GM12878 (cell line): ENCODE measurements at regions not wholly inside any gene's neighbourhood (a gene's known extent, or its start where the extent isn't known, plus 50 kb on each side); places are given as distances from the start of the nearest gene placed in this dataset.

ENCODE experiments used
- ATAC-seq: fragments of 200-7000 bp; cut with Tn5 transposase; 3 replicates; pipeline ENCODE4 v1.9.1; 2020; ENCODE audit warnings: mild to moderate bottlenecking, moderate library complexity
- BruUV-seq: library from RNA; stranded (reverse); fragments of 400-500 nt; replicated peaks from 2 replicates; lab custom pipeline; 2021; lab: Mats Ljungman, UMichigan
- CTCF ChIA-PET: fragments of 300-600 bp; sonication (Branson Sonifier 250); formaldehyde crosslinking; extraction: SDS; loops from one replicate; lab custom pipeline; 2021; ENCODE audit warnings: inconsistent platforms; lab: Yijun Ruan, JAX
- POLR2A ChIA-PET: fragments of 350-600 bp; formaldehyde crosslinking; extraction: SDS; loops from one replicate; lab custom pipeline; 2021; ENCODE audit warnings: inconsistent platforms; lab: Charles Lee
- RAD21 ChIA-PET: fragments of 300-600 bp; sonication (Branson Sonifier 250); formaldehyde crosslinking; loops from one replicate; lab custom pipeline; 2023; ENCODE audit warnings: antibody characterized with exemption; ENCODE audit not compliant: unreplicated experiment; lab: Charles Lee
- SMC1A ChIA-PET: fragments of 300-600 bp; sonication (Branson Sonifier 250); formaldehyde crosslinking; loops from one replicate; lab custom pipeline; 2023; ENCODE audit not compliant: unreplicated experiment, uncharacterized antibody; lab: Charles Lee
- DNase-seq: peaks from one replicate; pipeline ENCODE4 v3.0.0-alpha.2; 2011; ENCODE audit warnings: low read depth, low spot score
- FAIRE-seq: peaks from 3 replicates; lab custom pipeline; 2011; peaks lifted over from hg19 to GRCh38; lab: Jason Lieb, UNC
- H2AFZ ChIP-seq: 2 replicates; pipeline ENCODE4 v1.6.0; 2011; ENCODE audit warnings: low read depth, low read length, control low read depth; ENCODE audit not compliant: control insufficient read depth
- H3K27ac ChIP-seq: 2 replicates; pipeline ENCODE4 v1.5.1; 2011; ENCODE audit warnings: control low read depth; ENCODE audit not compliant: control insufficient read depth, insufficient read depth
- H3K27me3 ChIP-seq, 2 experiments: replicated peaks in 1 of 2; 2 replicates each; pipeline versions ENCODE4 v1.6.0 to v1.6.1; 2011; ENCODE audit warnings: low read length in 1 of 2; ENCODE audit not compliant: control insufficient read depth in 2 of 2, insufficient read depth in 2 of 2
- H3K36me3 ChIP-seq, 2 experiments: 2 replicates each; pipeline ENCODE4 v1.5.1; 2011; ENCODE audit warnings: low read length in 1 of 2; ENCODE audit not compliant: control insufficient read depth in 2 of 2, insufficient read depth in 2 of 2
- H3K4me1 ChIP-seq: 2 replicates; pipeline ENCODE4 v1.6.1; 2011; ENCODE audit warnings: mild to moderate bottlenecking, low read length, moderate library complexity, mixed read lengths; ENCODE audit not compliant: control insufficient read depth, insufficient read depth
- H3K4me2 ChIP-seq: 2 replicates; pipeline ENCODE4 v1.6.0; 2011; ENCODE audit warnings: control low read depth; ENCODE audit not compliant: control insufficient read depth, insufficient read depth
- H3K4me3 ChIP-seq: fragments of 200-600 bp; sonication (generic); 2 replicates; pipeline ENCODE4 v1.5.1; 2016
- H3K79me2 ChIP-seq: 2 replicates; pipeline ENCODE4 v1.6.0; 2011; ENCODE audit warnings: low read length; ENCODE audit not compliant: control insufficient read depth, insufficient read depth
- H3K9ac ChIP-seq: 2 replicates; pipeline ENCODE4 v1.8.0; 2011; ENCODE audit warnings: low read length, control low read depth, mixed read lengths; ENCODE audit not compliant: control insufficient read depth, insufficient read depth
- H3K9me3 ChIP-seq: replicated peaks from 3 replicates; pipeline ENCODE4 v1.5.1; 2011; ENCODE audit warnings: mild to moderate bottlenecking, low read length; ENCODE audit not compliant: control insufficient read depth, insufficient read depth
- H4K20me1 ChIP-seq: 2 replicates; pipeline ENCODE4 v1.6.0; 2011; ENCODE audit not compliant: control insufficient read depth, insufficient read depth
- BHLHE40 ChIP-seq, 2 experiments: fragments of 450-650 bp in 1 of 2; IDR thresholded peaks; 2 replicates each; pipeline ENCODE4 v1.6.1; 2011 to 2017; ENCODE audit warnings: low read depth in 2 of 2, borderline replicate concordance in 1 of 2, improper control_type of control experiment in 1 of 2, low read length in 1 of 2, mild to moderate bottlenecking in 1 of 2
- CBX5 ChIP-seq: sonication (generic); IDR thresholded peaks from 2 replicates; pipeline ENCODE4 v1.6.1; 2016; ENCODE audit warnings: low read depth, moderate library complexity, mild to moderate bottlenecking, inconsistent platforms
- EGR1 ChIP-seq, 2 experiments: IDR thresholded peaks; 1 replicate in 1 of 2; 2 replicates in 1 of 2; pipeline ENCODE4 v1.6.1; 2011 to 2012; ENCODE audit warnings: low read depth in 2 of 2, low read length in 2 of 2, borderline replicate concordance in 1 of 2, mild to moderate bottlenecking in 1 of 2, moderate library complexity in 1 of 2
- ETV6 ChIP-seq, 2 experiments: fragments of 450-650 bp in 1 of 2; IDR thresholded peaks in 1 of 2; conservative IDR thresholded peaks in 1 of 2; 2 replicates each; pipeline ENCODE4 v1.6.1; 2014; ENCODE audit warnings: antibody characterized with exemption in 1 of 2, borderline replicate concordance in 1 of 2, low read depth in 1 of 2, mild to moderate bottlenecking in 1 of 2, moderate library complexity in 1 of 2
- FOS ChIP-seq: IDR thresholded peaks from 3 replicates; pipeline ENCODE4 v1.6.1; 2011; ENCODE audit warnings: borderline replicate concordance; ENCODE audit not compliant: insufficient read length; ENCODE audit errors: extremely low read depth
- HDAC2 ChIP-seq: fragments of 200-600 bp; sonication (generic); IDR thresholded peaks from 2 replicates; pipeline ENCODE4 v1.6.1; 2017
- HDGF ChIP-seq: fragments of 450-650 bp; IDR thresholded peaks from 2 replicates; pipeline ENCODE4 v1.6.1; 2016; ENCODE audit warnings: antibody characterized with exemption
- MLLT1 ChIP-seq: fragments of 450-650 bp; IDR thresholded peaks from 2 replicates; pipeline ENCODE4 v1.6.1; 2016; ENCODE audit warnings: mild to moderate bottlenecking
- MTA3 ChIP-seq: IDR thresholded peaks from 2 replicates; pipeline ENCODE4 v1.6.1; 2012; ENCODE audit warnings: low read length, inconsistent platforms, borderline replicate concordance
- NR2C2 ChIP-seq: IDR thresholded peaks from 2 replicates; pipeline ENCODE4 v1.6.1; 2011; ENCODE audit warnings: borderline replicate concordance, low read depth; ENCODE audit not compliant: control insufficient read depth, insufficient read length
- PML ChIP-seq: IDR thresholded peaks from 2 replicates; pipeline ENCODE4 v1.6.1; 2012; ENCODE audit warnings: low read length, inconsistent platforms
- RAD51 ChIP-seq: fragments of 450-650 bp; IDR thresholded peaks from 2 replicates; pipeline ENCODE4 v1.6.1; 2016; ENCODE audit warnings: moderate library complexity, mild to moderate bottlenecking, inconsistent platforms
- RB1 ChIP-seq: fragments of 450-650 bp; formaldehyde crosslinking; IDR thresholded peaks from 2 replicates; pipeline ENCODE4 v1.6.1; 2017; ENCODE audit warnings: mild to moderate bottlenecking, borderline replicate concordance
- REST ChIP-seq: IDR thresholded peaks from 2 replicates; pipeline ENCODE4 v1.6.1; 2012; ENCODE audit warnings: mild to moderate bottlenecking, low read depth, low read length
- STAT1 ChIP-seq: fragments of 450-650 bp; conservative IDR thresholded peaks from 2 replicates; pipeline ENCODE4 v1.6.1; 2014; ENCODE audit warnings: antibody characterized with exemption, mild to moderate bottlenecking
- SUZ12 ChIP-seq: fragments of 200-600 bp; sonication (generic); IDR thresholded peaks from one replicate; pipeline ENCODE4 v1.6.1; 2018; ENCODE audit warnings: antibody characterized with exemption, mild to moderate bottlenecking; ENCODE audit not compliant: unreplicated experiment
- YY1 ChIP-seq: IDR thresholded peaks from 2 replicates; pipeline ENCODE4 v1.6.1; 2011; ENCODE audit warnings: low read depth, mild to moderate bottlenecking, low read length
- WGBS: methylation state at CpG from one replicate; pipeline ENCODE4 v1.1.6; 2016; ENCODE audit warnings: low lambda C conversion rate; ENCODE audit not compliant: insufficient replicate concordance, insufficient coverage; ENCODE audit errors: missing lambda C conversion rate; 5-methylcytosine and 5-hydroxymethylcytosine counted together
- in situ Hi-C: fragments of 300-500 bp; cut with MboI; formaldehyde crosslinking; loops from 9 replicates; pipeline ENCODE4 v1.14.3; 2018; ENCODE audit warnings: mixed read lengths
- intact Hi-C: fragments of 100-400 bp; cut with micrococcal nuclease; formaldehyde crosslinking; loops from one replicate; pipeline ENCODE4 v1.14.2; 2022; ENCODE audit not compliant: unreplicated experiment

- FAIRE-seq (no peak), ATAC-seq (no peak), DNase-seq (no peak)
- TF ChIP-seq NR2C2 (no peak), RAD51 (no peak), YY1 (no peak), CBX5 (no peak), EGR1 (IDR thresholded peaks at IDR 0.05; ENCODE audit: borderline replicate concordance in 1 of 2, low read depth in 2 of 2, low read length in 2 of 2) (no peak), REST (no peak), PML (no peak), MTA3 (no peak), FOS (no peak), STAT1 (no peak), RB1 (no peak), SUZ12 (no peak), HDGF (no peak), BHLHE40 (IDR thresholded peaks at IDR 0.05; ENCODE audit: borderline replicate concordance in 1 of 2, low read depth in 2 of 2, low read length in 1 of 2) (no peak), HDAC2 (no peak), ETV6 (conservative IDR thresholded peaks at IDR 0.05 in 1 of 2, IDR thresholded peaks at IDR 0.05 in 1 of 2; ENCODE audit: borderline replicate concordance in 1 of 2, low read depth in 1 of 2) (no peak), MLLT1 (no peak)
- ChIA-PET POLR2A (no interaction called here), RAD21 (no interaction called here), SMC1A (interaction anchor here (0.9 to 2.2 kb wide), 10 partner anchors 9 to 462 kb away, joined by 3 to 6 read pairs (median 4); no protein-coding TSS in a partner anchor), CTCF (interaction anchor here (1.3 to 3.4 kb wide), 3 partner anchors 17 to 27 kb away, joined by 3 to 23 read pairs (median 5); no protein-coding TSS in a partner anchor)
- Histone ChIP-seq H3K36me3 (no peaks in the 10 kb centered on the region), H3K9me3 (no peaks in the 10 kb centered on the region), H3K27me3 (no peaks in the 10 kb centered on the region), H3K4me3 (no peak overlapping the region), H3K27ac (no peak overlapping the region), H4K20me1 (no peaks in the 10 kb centered on the region), H2AFZ (no peak overlapping the region), H3K79me2 (no peaks in the 10 kb centered on the region), H3K4me1 (no peaks in the 10 kb centered on the region), H3K4me2 (no peak overlapping the region), H3K9ac (no peak overlapping the region)
- in situ Hi-C loops, result no loop called here
- 17% methylated on average over 4 of the region's 4 CpGs for WGBS
- BruUV-seq, result no TSS peak
- intact Hi-C loops, result no loop called here
Measured at GRCh38 chr4:22874334-22874912, 181.7 kb downstream of the GBA3 start.
